OCI-LY1 (cell line): ENCODE measurements at regions not wholly inside any gene's neighbourhood (a gene's known extent, or its start where the extent isn't known, plus 50 kb on each side); places are given as distances from the start of the nearest gene placed in this dataset.

ENCODE experiments used
- H2AFZ ChIP-seq: fragments of 200-600 bp; sonication (generic), shearing (Covaris generic); 2 replicates; pipeline ENCODE4 v1.6.0; 2014; ENCODE audit warnings: antibody characterized with exemption, mild to moderate bottlenecking, low read length
- H3F3A ChIP-seq: fragments of 200-600 bp; sonication (generic), shearing (Covaris generic); 2 replicates; pipeline ENCODE4 v1.6.0; 2014; ENCODE audit warnings: mild to moderate bottlenecking, antibody characterized with exemption, low read length, moderate library complexity; ENCODE audit not compliant: insufficient read depth
- H3K27ac ChIP-seq: fragments of 200-600 bp; sonication (generic); 2 replicates; pipeline ENCODE4 v1.5.1; 2014; ENCODE audit warnings: low read length, mixed run types, mild to moderate bottlenecking, low read depth; ENCODE audit not compliant: poor library complexity, severe bottlenecking
- H3K27me3 ChIP-seq: fragments of 200-600 bp; sonication (generic); 2 replicates; pipeline ENCODE4 v1.6.0; 2014; ENCODE audit warnings: antibody characterized with exemption, mild to moderate bottlenecking, low read length, moderate library complexity; ENCODE audit not compliant: insufficient read depth
- H3K36me3 ChIP-seq: fragments of 200-600 bp; sonication (generic); 2 replicates; pipeline ENCODE4 v1.6.1; 2014; ENCODE audit warnings: mild to moderate bottlenecking, antibody characterized with exemption, low read length, moderate library complexity, mixed read lengths; ENCODE audit not compliant: insufficient read depth
- H3K4me1 ChIP-seq: fragments of 200-600 bp; sonication (generic); 2 replicates; pipeline ENCODE4 v1.5.1; 2014; ENCODE audit warnings: mild to moderate bottlenecking, low read length, moderate library complexity; ENCODE audit not compliant: insufficient read depth, severe bottlenecking
- H3K4me2 ChIP-seq: fragments of 200-600 bp; sonication (generic), shearing (Covaris generic); 2 replicates; pipeline ENCODE4 v1.6.1; 2014; ENCODE audit warnings: low read length
- H3K4me3 ChIP-seq: fragments of 200-600 bp; sonication (generic); 2 replicates; pipeline ENCODE4 v1.5.1; 2014; ENCODE audit warnings: low read length, low read depth, mild to moderate bottlenecking, mixed read lengths; ENCODE audit not compliant: poor library complexity, severe bottlenecking
- H3K79me2 ChIP-seq: fragments of 200-600 bp; shearing (Covaris generic); 2 replicates; pipeline ENCODE4 v1.6.1; 2016; ENCODE audit warnings: mixed run types, low read length, mixed read lengths; ENCODE audit not compliant: insufficient read depth
- H3K9ac ChIP-seq: fragments of 200-600 bp; sonication (generic), shearing (Covaris generic); 2 replicates; pipeline ENCODE4 v1.6.1; 2014; ENCODE audit warnings: mild to moderate bottlenecking, low read length, mixed read lengths
- H3K9me2 ChIP-seq: fragments of 200-600 bp; sonication (generic), shearing (Covaris generic); 2 replicates; pipeline ENCODE4 v1.6.1; 2014; ENCODE audit warnings: low read depth, mild to moderate bottlenecking, low read length, mixed read lengths
- H3K9me3 ChIP-seq: fragments of 200-600 bp; shearing (Covaris generic); 2 replicates; pipeline ENCODE4 v1.6.1; 2014; ENCODE audit warnings: low read length, mixed read lengths
- H4K20me1 ChIP-seq: fragments of 200-600 bp; sonication (generic), shearing (Covaris generic); 2 replicates; pipeline ENCODE4 v1.6.0; 2016; ENCODE audit warnings: mild to moderate bottlenecking, low read length; ENCODE audit not compliant: insufficient read depth
- CTCF ChIP-seq: fragments of 200-600 bp; sonication (generic), shearing (Covaris generic); IDR thresholded peaks from 2 replicates; pipeline ENCODE4 v1.5.1; 2017; ENCODE audit warnings: mild to moderate bottlenecking, antibody characterized with exemption, low read length, moderate library complexity, mixed read lengths
- EZH2 ChIP-seq: fragments of 200-600 bp; sonication (generic), shearing (Covaris generic); IDR thresholded peaks from 2 replicates; pipeline ENCODE4 v1.8.0; 2017; ENCODE audit warnings: borderline replicate concordance, mixed run types, mild to moderate bottlenecking, antibody characterized with exemption, low read length, moderate library complexity, mixed read lengths

GRCh38 chr18:75923169-75923568 lies 495.7 kb upstream of the SMIM21 start:
- H3K4me2 ChIP-seq: no peak overlapping the region
- no peak for TF ChIP-seq EZH2
- H3F3A ChIP-seq: no peaks in the 10 kb centered on the region
- H3K9me3 ChIP-seq: no peaks in the 10 kb centered on the region
- no peak overlapping the region for H3K9ac ChIP-seq
- no peak overlapping the region for H3K27ac ChIP-seq
- no peak overlapping the region for H3K4me3 ChIP-seq
- H2AFZ ChIP-seq: no peak overlapping the region
- H4K20me1 ChIP-seq: no peaks in the 10 kb centered on the region
- no peaks in the 10 kb centered on the region for H3K36me3 ChIP-seq
- H3K27me3 ChIP-seq: no peaks in the 10 kb centered on the region
- H3K9me2 ChIP-seq: no peaks in the 10 kb centered on the region
- no peaks in the 10 kb centered on the region for H3K4me1 ChIP-seq
- no peaks in the 10 kb centered on the region for H3K79me2 ChIP-seq

GRCh38 chr18:75916624-75916982 lies 489.1 kb upstream of the SMIM21 start:
- H3F3A ChIP-seq: no peaks in the 10 kb centered on the region
- H3K9ac ChIP-seq: no peak overlapping the region
- no peaks in the 10 kb centered on the region for H3K9me3 ChIP-seq
- H3K9me2 ChIP-seq: no peaks in the 10 kb centered on the region
- no peaks in the 10 kb centered on the region for H3K4me1 ChIP-seq
- H3K4me3 ChIP-seq: no peak overlapping the region
- H3K27me3 ChIP-seq: no peaks in the 10 kb centered on the region; the same call in 1 of the 2 replicates
- H2AFZ ChIP-seq: no peak overlapping the region
- no peak for TF ChIP-seq CTCF
- TF ChIP-seq EZH2: no peak
- no peaks in the 10 kb centered on the region for H3K79me2 ChIP-seq
- H3K27ac ChIP-seq: no peak overlapping the region
- H3K36me3 ChIP-seq: no peaks in the 10 kb centered on the region
- H4K20me1 ChIP-seq: no peaks in the 10 kb centered on the region
- no peak overlapping the region for H3K4me2 ChIP-seq

- H3K27me3 ChIP-seq: no peaks in the 10 kb centered on the region; the same call in 1 of the 2 replicates
- TF ChIP-seq CTCF: no peak
- no peak for TF ChIP-seq EZH2
- no peaks in the 10 kb centered on the region for H3K9me3 ChIP-seq
- no peaks in the 10 kb centered on the region for H3F3A ChIP-seq
- no peak overlapping the region for H3K27ac ChIP-seq
- no peaks in the 10 kb centered on the region for H3K79me2 ChIP-seq
- H2AFZ ChIP-seq: no peak overlapping the region
- no peaks in the 10 kb centered on the region for H3K36me3 ChIP-seq
- H3K9me2 ChIP-seq: no peaks in the 10 kb centered on the region
- H3K4me1 ChIP-seq: no peaks in the 10 kb centered on the region
- H3K9ac ChIP-seq: no peak overlapping the region
- no peaks in the 10 kb centered on the region for H4K20me1 ChIP-seq
- H3K4me3 ChIP-seq: no peak overlapping the region
- no peak overlapping the region for H3K4me2 ChIP-seq
Measured at GRCh38 chr18:75915941-75916623, 488.6 kb upstream of the SMIM21 start.

GRCh38 chr18:75912829-75913228 lies 485.3 kb upstream of the SMIM21 start:
- no peaks in the 10 kb centered on the region for H3K36me3 ChIP-seq
- H4K20me1 ChIP-seq: no peaks in the 10 kb centered on the region
- H3K9me3 ChIP-seq: no peaks in the 10 kb centered on the region
- no peak overlapping the region for H2AFZ ChIP-seq
- no peak overlapping the region for H3K4me3 ChIP-seq
- H3K9ac ChIP-seq: no peak overlapping the region
- no peak for TF ChIP-seq CTCF
- TF ChIP-seq EZH2: no peak
- no peak overlapping the region for H3K27ac ChIP-seq
- H3F3A ChIP-seq: no peaks in the 10 kb centered on the region
- no peaks in the 10 kb centered on the region for H3K79me2 ChIP-seq
- H3K9me2 ChIP-seq: no peaks in the 10 kb centered on the region
- H3K4me2 ChIP-seq: no peak overlapping the region
- no peaks in the 10 kb centered on the region; the same call in 1 of the 2 replicates for H3K27me3 ChIP-seq
- H3K4me1 ChIP-seq: no peaks in the 10 kb centered on the region
